HG03159 (cell line): ENCODE measurements at regions not wholly inside any gene's neighbourhood (a gene's known extent, or its start where the extent isn't known, plus 50 kb on each side); places are given as distances from the start of the nearest gene placed in this dataset.
"Not testable (repeated sequence)": the region's sequence is repeated elsewhere in the genome, so short reads cannot be mapped to it uniquely, and the experiment has no call there.

Experiments used
- ATAC-seq: cut with Tn5 transposase; IDR thresholded peaks from one replicate; pipeline ENCODE4 v1.9.1; 2021; ENCODE audit warnings: mild to moderate bottlenecking, moderate library complexity; ENCODE audit not compliant: unreplicated experiment

GRCh38 chr12:87596134-87596533, 433.1 kb downstream of the C12orf50 start:
- no peak for ATAC-seq

GRCh38 chr12:87585882-87586557, 443.2 kb downstream of the C12orf50 start:
- ATAC-seq: no peak

- ATAC-seq: not testable (repeated sequence)
Measured at GRCh38 chr12:87579091-87579490, 450.1 kb downstream of the C12orf50 start.

- ATAC-seq: no peak
Measured at GRCh38 chr12:87575906-87576305, 453.3 kb downstream of the C12orf50 start.

- not testable (repeated sequence) for ATAC-seq
Measured at GRCh38 chr12:87566918-87567317, 462.3 kb downstream of the C12orf50 start.

GRCh38 chr12:87556985-87557384, 472.2 kb downstream of the C12orf50 start:
- no peak for ATAC-seq

- not testable (repeated sequence) for ATAC-seq
Measured at GRCh38 chr12:87531213-87531612, 498.0 kb downstream of the C12orf50 start.

- ATAC-seq: no peak
Measured at GRCh38 chr12:87529413-87529812, 499.8 kb downstream of the C12orf50 start.

- no peak for ATAC-seq
Measured at GRCh38 chr12:87520968-87521367, 508.2 kb downstream of the C12orf50 start.

- no peak for ATAC-seq
Measured at GRCh38 chr12:87518481-87518880, 510.7 kb downstream of the C12orf50 start.

GRCh38 chr12:87518036-87518435, 511.2 kb downstream of the C12orf50 start:
- no peak for ATAC-seq

GRCh38 chr12:87513536-87514280, 515.5 kb downstream of the C12orf50 start:
- no peak for ATAC-seq

- no peak for ATAC-seq
Measured at GRCh38 chr12:87511371-87511770, 517.8 kb downstream of the C12orf50 start.

- peak; percentile 74 for ATAC-seq
Measured at GRCh38 chr12:87509237-87509820, 519.9 kb downstream of the C12orf50 start.

GRCh38 chr12:87491598-87491997, 537.6 kb downstream of the C12orf50 start:
- ATAC-seq: no peak

- ATAC-seq: no peak
Measured at GRCh38 chr12:87491089-87491488, 538.1 kb downstream of the C12orf50 start.

GRCh38 chr12:87469295-87469694, 559.9 kb downstream of the C12orf50 start:
- ATAC-seq: no peak

- ATAC-seq: no peak
Measured at GRCh38 chr12:87467936-87468335, 561.3 kb downstream of the C12orf50 start.

- no peak for ATAC-seq
Measured at GRCh38 chr12:87464565-87464964, 564.6 kb downstream of the C12orf50 start.

GRCh38 chr12:87444039-87444438, 585.2 kb downstream of the C12orf50 start:
- ATAC-seq: no peak

GRCh38 chr12:87441511-87441910, 587.7 kb downstream of the C12orf50 start:
- ATAC-seq: no peak
